CD14-positive monocyte (primary cell): ENCODE measurements at regions not wholly inside any gene's neighbourhood (a gene's known extent, or its start where the extent isn't known, plus 50 kb on each side); places are given as distances from the start of the nearest gene placed in this dataset.
A peak's percentile ranks its signal among the peaks of the same experiment; 100 is the strongest.

Experiments
- DNase-seq, 3 donors: peaks; one replicate each; pipeline ENCODE4 v3.0.0-alpha.2; 2011 to 2022
- H2AFZ ChIP-seq: 2 replicates; pipeline ENCODE4 v1.6.0; 2012; ENCODE audit warnings: mild to moderate bottlenecking, low read depth, low read length, inconsistent platforms; ENCODE audit not compliant: insufficient read depth, poor library complexity, severe bottlenecking
- H3K27ac ChIP-seq, 2 donors: 1 replicate in 1 of 2; 2 replicates in 1 of 2; pipeline ENCODE4 v1.5.1; 2012 to 2013; ENCODE audit warnings: low read length in 2 of 2, control low read depth in 1 of 2, inconsistent platforms in 1 of 2, low read depth in 1 of 2, mild to moderate bottlenecking in 1 of 2
- H3K27me3 ChIP-seq, 2 donors: one replicate each; pipeline versions ENCODE4 v1.6.0 to v1.6.1; 2011 to 2013; ENCODE audit warnings: low read length in 2 of 2; ENCODE audit not compliant: control insufficient read depth in 2 of 2, insufficient read depth in 2 of 2
- H3K36me3 ChIP-seq, 2 donors: replicated peaks in 1 of 2; 1 replicate in 1 of 2; 2 replicates in 1 of 2; pipeline versions ENCODE4 v1.5.1 to v1.6.1; 2012 to 2013; ENCODE audit warnings: low read length in 2 of 2, control low read depth in 1 of 2, inconsistent platforms in 1 of 2, mild to moderate bottlenecking in 1 of 2; ENCODE audit not compliant: insufficient read depth in 2 of 2, control insufficient read depth in 1 of 2
- H3K4me1 ChIP-seq, 2 donors: 1 replicate in 1 of 2; 2 replicates in 1 of 2; pipeline versions ENCODE4 v1.5.1 to v1.6.1; 2012 to 2013; ENCODE audit warnings: low read length in 2 of 2, control low read depth in 1 of 2, inconsistent platforms in 1 of 2, mild to moderate bottlenecking in 1 of 2, moderate library complexity in 1 of 2; ENCODE audit not compliant: insufficient read depth in 2 of 2, control insufficient read depth in 1 of 2
- H3K4me2 ChIP-seq: replicated peaks from 2 replicates; pipeline ENCODE3; 2012; ENCODE audit warnings: low read length, moderate library complexity, mild to moderate bottlenecking; ENCODE audit not compliant: poor library complexity, severe bottlenecking; ENCODE audit errors: extremely low read depth
- H3K4me3 ChIP-seq, 3 experiments: fragments of 200-600 bp in 1 of 3; sonication (generic) in 1 of 3; replicated peaks in 1 of 3; 1 replicate in 2 of 3; 2 replicates in 1 of 3; pipeline ENCODE4 v1.5.1; 2011 to 2013; ENCODE audit warnings: low read length in 3 of 3, mild to moderate bottlenecking in 3 of 3, control low read depth in 2 of 3, low read depth in 2 of 3, inconsistent platforms in 1 of 3, moderate library complexity in 1 of 3
- H3K79me2 ChIP-seq: 2 replicates; pipeline ENCODE4 v1.6.0; 2012; ENCODE audit warnings: mild to moderate bottlenecking, control low read depth, inconsistent platforms, low read length, moderate library complexity; ENCODE audit not compliant: insufficient read depth
- H3K9ac ChIP-seq: 2 replicates; pipeline ENCODE4 v1.6.0; 2017; ENCODE audit warnings: low read length, mild to moderate bottlenecking; ENCODE audit not compliant: insufficient read depth, poor library complexity, severe bottlenecking
- H3K9me3 ChIP-seq, 2 donors: replicated peaks in 1 of 2; 1 replicate in 1 of 2; 2 replicates in 1 of 2; pipeline versions ENCODE4 v1.5.1 to v1.6.1; 2012 to 2013; ENCODE audit warnings: low read length in 2 of 2, control low read depth in 1 of 2; ENCODE audit not compliant: control insufficient read depth in 1 of 2, insufficient read depth in 1 of 2
- H4K20me1 ChIP-seq: 2 replicates; pipeline ENCODE4 v1.6.0; 2012; ENCODE audit warnings: mild to moderate bottlenecking, low read length, control low read depth, moderate library complexity; ENCODE audit not compliant: insufficient read depth
- H3K27ac Mint-ChIP-seq, 7 donors: one replicate each; pipeline ENCODE4 v1.8.0; 2020; ENCODE audit warnings: mild to moderate bottlenecking in 7 of 7, mixed read lengths in 7 of 7, moderate library complexity in 6 of 7, inconsistent platforms in 2 of 7
- H3K27me3 Mint-ChIP-seq, 3 donors: one replicate each; pipeline ENCODE4 v1.8.0; 2021 to 2022; ENCODE audit warnings: low read depth in 3 of 3, mild to moderate bottlenecking in 3 of 3, mixed read lengths in 3 of 3, moderate library complexity in 3 of 3, inconsistent platforms in 1 of 3
- H3K36me3 Mint-ChIP-seq, 2 donors: one replicate each; pipeline ENCODE4 v1.8.0; 2020; ENCODE audit warnings: mixed read lengths in 2 of 2, inconsistent platforms in 1 of 2, mild to moderate bottlenecking in 1 of 2
- H3K4me1 Mint-ChIP-seq: one replicate; pipeline ENCODE4 v1.8.0; 2020; ENCODE audit warnings: mild to moderate bottlenecking, mixed read lengths
- H3K4me3 Mint-ChIP-seq, 2 donors: one replicate each; pipeline ENCODE4 v1.8.0; 2020; ENCODE audit warnings: mild to moderate bottlenecking in 2 of 2, mixed read lengths in 2 of 2, moderate library complexity in 1 of 2
- H3K9me3 Mint-ChIP-seq, 7 donors: one replicate each; pipeline ENCODE4 v1.8.0; 2020 to 2022; ENCODE audit warnings: mixed read lengths in 7 of 7, mild to moderate bottlenecking in 6 of 7, moderate library complexity in 6 of 7, inconsistent platforms in 2 of 7
- CTCF ChIP-seq: fragments of 200-600 bp; IDR thresholded peaks from one replicate; pipeline ENCODE4 v1.8.0; 2022; ENCODE audit warnings: antibody characterized with exemption, mild to moderate bottlenecking
- WGBS: methylation state at CpG from one replicate; pipeline ENCODE4 v1.1.5; 2013; ENCODE audit warnings: missing lambda C conversion rate; ENCODE audit not compliant: insufficient coverage; 5-methylcytosine and 5-hydroxymethylcytosine counted together
- intact Hi-C, 2 donors: fragments of 100-400 bp; cut with micrococcal nuclease; formaldehyde crosslinking; loops; one replicate each; pipeline versions ENCODE4 v1.15.0 to v1.15.1; 2023

- peaks cover 0 to 3% (median 3%) of the 10 kb centered on the region in 3 donors for H3K27me3 Mint-ChIP-seq
- DNase-seq = no peak
- Histone ChIP-seq H2AFZ (no peak overlapping the region), H3K36me3 (no peaks in the 10 kb centered on the region), H3K4me1 (no peaks in the 10 kb centered on the region), H3K27me3 (no peaks in the 10 kb centered on the region), H3K79me2 (no peaks in the 10 kb centered on the region), H4K20me1 (no peaks in the 10 kb centered on the region), H3K9me3 (no peaks in the 10 kb centered on the region), H3K9ac (no peak overlapping the region), H3K4me2 (no peak overlapping the region), H3K27ac (no peak overlapping the region), H3K4me3 (no peak overlapping the region)
- H3K9me3 Mint-ChIP-seq = no peaks in the 10 kb centered on the region
- 100% methylated on average over 2 of the region's 4 CpGs for WGBS
- no peaks in the 10 kb centered on the region for H3K36me3 Mint-ChIP-seq
- no peaks in the 10 kb centered on the region for H3K4me1 Mint-ChIP-seq
- H3K4me3 Mint-ChIP-seq = no peak overlapping the region
- intact Hi-C loops = no loop called here
- TF ChIP-seq CTCF = no peak
- H3K27ac Mint-ChIP-seq = peak overlapping the region in 1 of 7 donors; percentile 27
Measured at GRCh38 chr4:38490753-38491446, 173.1 kb upstream of the KLF3 start.

GRCh38 chr4:38491854-38492478 lies 172.0 kb upstream of the KLF3 start:
- no peak for DNase-seq
- H3K27ac ChIP-seq = no peak overlapping the region
- no peaks in the 10 kb centered on the region for H3K27me3 ChIP-seq
- WGBS = 100% methylated on average over 2 of the region's 3 CpGs
- H2AFZ ChIP-seq = no peak overlapping the region
- H3K27ac Mint-ChIP-seq = no peak overlapping the region
- H3K4me3 Mint-ChIP-seq = no peak overlapping the region
- intact Hi-C loops = no loop called here
- no peaks in the 10 kb centered on the region for H3K79me2 ChIP-seq
- H3K9me3 Mint-ChIP-seq = no peaks in the 10 kb centered on the region
- H3K27me3 Mint-ChIP-seq = peaks cover 0 to 3% (median 2%) of the 10 kb centered on the region in 3 donors
- no peaks in the 10 kb centered on the region for H3K9me3 ChIP-seq
- H3K4me3 ChIP-seq = no peak overlapping the region
- H3K36me3 ChIP-seq = no peaks in the 10 kb centered on the region
- no peaks in the 10 kb centered on the region for H3K36me3 Mint-ChIP-seq
- no peak overlapping the region for H3K9ac ChIP-seq
- H3K4me1 ChIP-seq = no peaks in the 10 kb centered on the region
- no peak overlapping the region for H3K4me2 ChIP-seq
- H4K20me1 ChIP-seq = no peaks in the 10 kb centered on the region
- H3K4me1 Mint-ChIP-seq = no peaks in the 10 kb centered on the region
- TF ChIP-seq CTCF = no peak
